Uterus (tissue), 3 donors: ENCODE measurements at regions not wholly inside any gene's neighbourhood (a gene's known extent, or its start where the extent isn't known, plus 50 kb on each side); places are given as distances from the start of the nearest gene placed in this dataset.

ENCODE experiments used
- DNase-seq, 2 donors: peaks; one replicate each; pipeline ENCODE4 v3.0.0-alpha.2; 2019 to 2020
- H3K27ac ChIP-seq, 2 donors: fragments of 200-600 bp; sonication (generic); 1 replicate in 1 of 2; 2 replicates in 1 of 2; pipeline ENCODE4 v1.5.1; 2016 to 2018
- H3K27me3 ChIP-seq, 2 donors: fragments of 200-600 bp; sonication (generic); one replicate each; pipeline ENCODE4 v1.5.1; 2018 to 2019; ENCODE audit warnings: control low read depth in 1 of 2
- H3K36me3 ChIP-seq, 2 donors: fragments of 200-600 bp; sonication (generic); one replicate each; pipeline ENCODE4 v1.5.1; 2019; ENCODE audit warnings: control low read depth in 1 of 2
- H3K4me1 ChIP-seq, 2 donors: fragments of 200-600 bp; sonication (generic); one replicate each; pipeline ENCODE4 v1.5.1; 2018 to 2019; ENCODE audit warnings: control low read depth in 1 of 2
- H3K4me3 ChIP-seq, 2 donors: fragments of 200-600 bp; sonication (generic); 1 replicate in 1 of 2; 2 replicates in 1 of 2; pipeline ENCODE4 v1.5.1; 2018 to 2019; ENCODE audit warnings: mild to moderate bottlenecking in 1 of 2
- H3K9me3 ChIP-seq, 2 donors: fragments of 200-600 bp; sonication (generic); one replicate each; pipeline ENCODE4 v1.5.1; 2019; ENCODE audit warnings: control low read depth in 1 of 2
- POLR2A ChIP-seq, 2 donors: fragments of 450-650 bp; IDR thresholded peaks; one replicate each; pipeline ENCODE4 v1.6.1; 2016; ENCODE audit warnings: antibody characterized with exemption in 2 of 2, mild to moderate bottlenecking in 1 of 2, moderate library complexity in 1 of 2
- intact Hi-C: fragments of 100-400 bp; cut with DNase I; formaldehyde crosslinking; loops from one replicate; pipeline ENCODE4 v1.15.1; 2023; ENCODE audit warnings: low total_unique reads
- TF ChIP-seq, protein P1 (sequence below), 4 experiments: fragments of 200-600 bp in 2 of 4; fragments of 450-650 bp in 2 of 4; sonication (generic) in 2 of 4; IDR thresholded peaks; one replicate each; pipeline ENCODE4 v1.5.1; 2016 to 2019; ENCODE audit warnings: antibody characterized with exemption in 4 of 4, mild to moderate bottlenecking in 2 of 4, moderate library complexity in 1 of 4
- donor health status: DM: yes; HTN: yes; CAD: no.

GRCh38 chr22:34696557-34696956 lies 369.4 kb upstream of the ISX start:
- no peaks in the 10 kb centered on the region for H3K9me3 ChIP-seq
- H3K27ac ChIP-seq, result no peak overlapping the region
- H3K27me3 ChIP-seq, result no peaks in the 10 kb centered on the region
- DNase-seq, result no peak
- TF ChIP-seq, protein P1, sequence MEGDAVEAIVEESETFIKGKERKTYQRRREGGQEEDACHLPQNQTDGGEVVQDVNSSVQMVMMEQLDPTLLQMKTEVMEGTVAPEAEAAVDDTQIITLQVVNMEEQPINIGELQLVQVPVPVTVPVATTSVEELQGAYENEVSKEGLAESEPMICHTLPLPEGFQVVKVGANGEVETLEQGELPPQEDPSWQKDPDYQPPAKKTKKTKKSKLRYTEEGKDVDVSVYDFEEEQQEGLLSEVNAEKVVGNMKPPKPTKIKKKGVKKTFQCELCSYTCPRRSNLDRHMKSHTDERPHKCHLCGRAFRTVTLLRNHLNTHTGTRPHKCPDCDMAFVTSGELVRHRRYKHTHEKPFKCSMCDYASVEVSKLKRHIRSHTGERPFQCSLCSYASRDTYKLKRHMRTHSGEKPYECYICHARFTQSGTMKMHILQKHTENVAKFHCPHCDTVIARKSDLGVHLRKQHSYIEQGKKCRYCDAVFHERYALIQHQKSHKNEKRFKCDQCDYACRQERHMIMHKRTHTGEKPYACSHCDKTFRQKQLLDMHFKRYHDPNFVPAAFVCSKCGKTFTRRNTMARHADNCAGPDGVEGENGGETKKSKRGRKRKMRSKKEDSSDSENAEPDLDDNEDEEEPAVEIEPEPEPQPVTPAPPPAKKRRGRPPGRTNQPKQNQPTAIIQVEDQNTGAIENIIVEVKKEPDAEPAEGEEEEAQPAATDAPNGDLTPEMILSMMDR (IDR thresholded peaks at IDR 0.05), result no peak
- no peak for TF ChIP-seq POLR2A (IDR thresholded peaks at IDR 0.05)
- intact Hi-C loops, result no loop called here
- no peaks in the 10 kb centered on the region for H3K36me3 ChIP-seq
- H3K4me3 ChIP-seq, result no peak overlapping the region
- H3K4me1 ChIP-seq, result no peaks in the 10 kb centered on the region

DNA sequence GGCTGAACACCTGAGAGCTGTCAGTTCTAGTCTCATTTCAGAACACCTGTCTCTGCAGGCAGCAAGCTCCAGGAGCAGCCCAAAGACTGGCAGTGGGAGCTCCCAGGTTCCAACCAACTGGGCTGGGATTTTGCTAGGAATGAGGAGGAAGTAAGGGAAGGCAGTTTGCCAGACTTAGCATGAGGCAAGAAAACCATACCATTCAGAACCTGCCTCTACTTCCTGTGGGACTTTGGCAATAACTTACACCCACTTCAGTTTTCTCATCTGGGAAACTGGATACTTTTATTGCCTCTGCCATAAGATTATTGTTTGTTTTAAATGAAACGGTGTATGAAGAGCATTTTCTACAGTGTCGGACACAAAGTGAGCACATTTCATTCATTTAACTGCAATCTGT lies 363.7 kb upstream of the ISX start:
- DNase-seq, result no peak
- intact Hi-C loops, result no loop called here
- no peaks in the 10 kb centered on the region for H3K9me3 ChIP-seq

DNA sequence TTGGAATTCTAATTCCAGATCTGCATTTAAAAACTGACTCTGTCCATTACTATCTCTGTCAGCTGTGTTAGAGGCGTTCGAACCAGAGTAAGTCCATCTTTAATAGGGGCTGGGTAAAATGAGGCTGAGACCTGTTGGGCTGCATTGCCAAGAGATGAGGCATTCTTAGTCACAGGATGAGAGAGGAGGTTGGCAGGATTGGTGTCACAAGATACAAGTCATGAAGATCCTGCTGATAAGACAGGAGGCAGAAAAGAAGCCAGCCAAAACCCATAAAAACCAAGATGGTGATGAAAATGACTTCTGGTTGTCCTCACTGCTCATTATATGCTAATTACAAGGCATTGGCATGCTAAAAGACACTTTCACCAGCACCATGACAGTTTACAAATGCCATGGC lies 356.3 kb upstream of the ISX start:
- TF ChIP-seq, protein P1 (IDR thresholded peaks at IDR 0.05), result no peak
- TF ChIP-seq POLR2A (IDR thresholded peaks at IDR 0.05), result no peak
- intact Hi-C loops, result loop anchor here (10.0 kb wide), 1 partner anchor 675 kb away; no protein-coding TSS in a partner anchor
- no peak overlapping the region for H3K27ac ChIP-seq
- no peaks in the 10 kb centered on the region for H3K36me3 ChIP-seq
- no peaks in the 10 kb centered on the region for H3K9me3 ChIP-seq
- no peaks in the 10 kb centered on the region for H3K4me1 ChIP-seq
- DNase-seq, result no peak
- no peak overlapping the region for H3K4me3 ChIP-seq
- H3K27me3 ChIP-seq, result no peaks in the 10 kb centered on the region

More for the DNA sequence above, 363.7 kb upstream of the ISX start:
- Histone ChIP-seq H3K36me3 (no peaks in the 10 kb centered on the region), H3K27me3 (no peaks in the 10 kb centered on the region), H3K4me3 (no peak overlapping the region), H3K27ac (no peak overlapping the region), H3K4me1 (no peaks in the 10 kb centered on the region)
- no peak for TF ChIP-seq POLR2A (IDR thresholded peaks at IDR 0.05)
- TF ChIP-seq, protein P1 (IDR thresholded peaks at IDR 0.05), result no peak

DNA sequence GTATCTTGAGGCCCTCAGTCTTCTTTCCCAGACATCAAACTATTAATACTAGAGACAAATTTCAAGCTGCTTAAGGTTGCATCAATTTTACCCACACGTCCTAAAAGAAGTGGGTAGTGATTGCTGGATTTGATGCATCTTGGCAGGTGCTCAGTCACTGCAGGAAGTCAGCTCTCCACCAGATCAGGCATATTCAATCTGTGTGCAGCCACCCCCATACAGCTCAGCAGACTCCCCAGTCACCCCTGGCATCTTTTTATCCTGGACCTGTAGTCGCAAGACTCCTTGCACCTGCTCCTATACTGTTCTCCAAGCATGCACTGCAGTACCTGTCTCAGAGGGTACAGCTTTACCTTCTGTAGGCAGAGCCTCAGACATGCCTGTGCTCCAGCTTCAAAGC lies 343.1 kb upstream of the ISX start:
- no peak overlapping the region for H3K4me3 ChIP-seq
- H3K36me3 ChIP-seq, result no peaks in the 10 kb centered on the region
- no peaks in the 10 kb centered on the region for H3K9me3 ChIP-seq
- DNase-seq, result no peak
- no peak overlapping the region for H3K27ac ChIP-seq
- intact Hi-C loops, result no loop called here
- H3K27me3 ChIP-seq, result no peaks in the 10 kb centered on the region
- no peak for TF ChIP-seq POLR2A (IDR thresholded peaks at IDR 0.05)
- TF ChIP-seq, protein P1 (IDR thresholded peaks at IDR 0.05), result no peak
- no peaks in the 10 kb centered on the region for H3K4me1 ChIP-seq

DNA sequence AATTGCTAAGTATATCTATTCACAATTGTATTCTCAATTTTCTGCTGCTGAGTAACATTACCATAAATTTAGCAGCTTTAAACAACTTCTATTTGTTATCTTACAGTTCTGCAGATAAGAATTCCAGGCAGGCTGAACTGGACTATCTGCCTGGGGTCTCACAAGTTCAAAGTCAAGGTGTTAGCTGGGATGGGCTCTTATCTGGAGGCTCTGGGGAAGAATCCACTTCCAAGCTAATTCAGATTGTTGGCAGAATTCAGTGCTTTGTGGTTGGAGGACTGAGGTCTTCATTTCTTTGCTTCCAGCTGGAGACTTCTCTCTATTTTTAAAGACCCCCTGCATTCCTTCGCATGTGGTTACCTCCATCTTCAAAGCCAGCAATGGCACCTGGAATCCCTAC lies 329.9 kb upstream of the ISX start:
- H3K4me3 ChIP-seq, result no peak overlapping the region
- no peak for TF ChIP-seq POLR2A (IDR thresholded peaks at IDR 0.05)
- TF ChIP-seq, protein P1 (IDR thresholded peaks at IDR 0.05), result no peak
- intact Hi-C loops, result no loop called here
- no peaks in the 10 kb centered on the region for H3K4me1 ChIP-seq
- H3K27me3 ChIP-seq, result no peaks in the 10 kb centered on the region
- no peak overlapping the region for H3K27ac ChIP-seq
- H3K36me3 ChIP-seq, result no peaks in the 10 kb centered on the region
- no peak for DNase-seq
- H3K9me3 ChIP-seq, result no peaks in the 10 kb centered on the region
